WTC11 (cell line): ENCODE measurements at regions not wholly inside any gene's neighbourhood (a gene's known extent, or its start where the extent isn't known, plus 50 kb on each side); places are given as distances from the start of the nearest gene placed in this dataset.

Experiments used
- ATAC-seq: fragments of 200-7000 bp; cut with Tn5 transposase; 2 replicates; pipeline ENCODE4 v1.10.0; 2021; ENCODE audit warnings: mild to moderate bottlenecking, moderate library complexity
- CTCF ChIA-PET: fragments of 300-600 bp; sonication (Branson Sonifier 250); formaldehyde crosslinking; loops from one replicate; lab custom pipeline; 2021; ENCODE audit warnings: antibody characterized with exemption; lab: Charles Lee
- POLR2A ChIA-PET: fragments of 350-600 bp; sonication (Branson Sonifier 250); formaldehyde crosslinking; loops from one replicate; lab custom pipeline; 2021; ENCODE audit warnings: antibody characterized with exemption; lab: Charles Lee
- DNase-seq: peaks from one replicate; pipeline ENCODE4 v3.0.0; 2021; ENCODE audit warnings: low spot score
- H3K27ac Mint-ChIP-seq: 2 replicates; pipeline ENCODE4 v1.8.0; 2021; ENCODE audit warnings: mixed read lengths
- H3K27me3 Mint-ChIP-seq: 2 replicates; pipeline ENCODE4 v1.8.0; 2021; ENCODE audit warnings: low read depth, mild to moderate bottlenecking, moderate library complexity, mixed read lengths
- H3K36me3 Mint-ChIP-seq: 2 replicates; pipeline ENCODE4 v1.8.0; 2021; ENCODE audit warnings: mixed read lengths
- H3K4me1 Mint-ChIP-seq: 2 replicates; pipeline ENCODE4 v1.8.0; 2022; ENCODE audit warnings: mixed read lengths
- H3K4me3 Mint-ChIP-seq: 2 replicates; pipeline ENCODE4 v1.8.0; 2021; ENCODE audit warnings: mild to moderate bottlenecking, moderate library complexity, mixed read lengths
- H3K9me3 Mint-ChIP-seq: 2 replicates; pipeline ENCODE4 v1.8.0; 2021; ENCODE audit warnings: mixed read lengths
- CBFB ChIP-seq: sonication (generic); formaldehyde crosslinking; IDR thresholded peaks from 2 replicates; pipeline ENCODE4 v1.8.1; 2022; ENCODE audit warnings: mild to moderate bottlenecking, low read depth, missing genetic modification reagents
- CDX4 ChIP-seq: fragments of 250-450 bp; sonication (Bioruptor Pico); IDR thresholded peaks from 2 replicates; pipeline ENCODE4 v1.9.0; 2021; ENCODE audit warnings: moderate library complexity, mild to moderate bottlenecking, inconsistent platforms, borderline replicate concordance
- CREM ChIP-seq: sonication (generic); formaldehyde crosslinking; IDR thresholded peaks from 2 replicates; pipeline ENCODE4 v1.8.1; 2022; ENCODE audit warnings: mild to moderate bottlenecking, missing genetic modification reagents, moderate library complexity
- CTCF ChIP-seq: fragments of 200-600 bp; IDR thresholded peaks from 2 replicates; pipeline ENCODE4 v1.8.0; 2022; ENCODE audit warnings: antibody characterized with exemption
- ESRRA ChIP-seq: sonication (generic); formaldehyde crosslinking; IDR thresholded peaks from 2 replicates; pipeline ENCODE4 v1.8.1; 2022; ENCODE audit warnings: mild to moderate bottlenecking, missing genetic modification reagents, borderline replicate concordance
- GABPB1 ChIP-seq: sonication (generic); formaldehyde crosslinking; IDR thresholded peaks from 2 replicates; pipeline ENCODE4 v1.8.1; 2023; ENCODE audit warnings: mild to moderate bottlenecking, missing genetic modification reagents
- GRHL2 ChIP-seq: fragments of 250-450 bp; sonication (Bioruptor Pico); IDR thresholded peaks from 2 replicates; pipeline ENCODE4 v1.8.0; 2022; ENCODE audit warnings: mild to moderate bottlenecking, moderate library complexity; ENCODE audit not compliant: insufficient replicate concordance, severe bottlenecking
- GTF2I ChIP-seq: fragments of 250-450 bp; sonication (Bioruptor Pico); conservative IDR thresholded peaks from 2 replicates; pipeline ENCODE4 v1.4.0; 2021; ENCODE audit warnings: mild to moderate bottlenecking
- IRF2 ChIP-seq: sonication (generic); formaldehyde crosslinking; IDR thresholded peaks from 2 replicates; pipeline ENCODE4 v1.8.0; 2022; ENCODE audit warnings: low read depth, missing genetic modification reagents, borderline replicate concordance
- MLX ChIP-seq: sonication (generic); formaldehyde crosslinking; IDR thresholded peaks from 2 replicates; pipeline ENCODE4 v1.8.1; 2023; ENCODE audit warnings: mild to moderate bottlenecking, missing genetic modification reagents, moderate library complexity
- MXD4 ChIP-seq: fragments of 250-450 bp; sonication (Bioruptor Pico); IDR thresholded peaks from 2 replicates; pipeline ENCODE4 v1.8.0; 2021; ENCODE audit warnings: mild to moderate bottlenecking, moderate library complexity, borderline replicate concordance
- MYBL2 ChIP-seq: sonication (generic); formaldehyde crosslinking; IDR thresholded peaks from 2 replicates; pipeline ENCODE4 v1.8.1; 2023; ENCODE audit warnings: mild to moderate bottlenecking, moderate library complexity, missing genetic modification reagents
- NFYB ChIP-seq: sonication (generic); formaldehyde crosslinking; conservative IDR thresholded peaks from 2 replicates; pipeline ENCODE4 v1.8.0; 2022; ENCODE audit warnings: low read depth, missing genetic modification reagents
- OVOL2 ChIP-seq: fragments of 250-450 bp; sonication (Bioruptor Pico); IDR thresholded peaks from 2 replicates; pipeline ENCODE4 v1.9.0; 2021; ENCODE audit warnings: mild to moderate bottlenecking, borderline replicate concordance
- SMAD3 ChIP-seq: sonication (generic); formaldehyde crosslinking; IDR thresholded peaks from 2 replicates; pipeline ENCODE4 v1.8.0; 2022; ENCODE audit warnings: missing genetic modification reagents, mild to moderate bottlenecking, borderline replicate concordance
- ZNF121 ChIP-seq: sonication (generic); formaldehyde crosslinking; IDR thresholded peaks from 2 replicates; pipeline ENCODE4 v1.8.0; 2023; ENCODE audit warnings: missing genetic modification reagents
- ZNF219 ChIP-seq: sonication (generic); formaldehyde crosslinking; IDR thresholded peaks from 2 replicates; pipeline ENCODE4 v1.8.0; 2023; ENCODE audit warnings: missing genetic modification reagents, mild to moderate bottlenecking, borderline replicate concordance
- ZNF263 ChIP-seq: sonication (generic); formaldehyde crosslinking; IDR thresholded peaks from 2 replicates; pipeline ENCODE4 v1.8.1; 2022; ENCODE audit warnings: low read depth, mild to moderate bottlenecking, moderate library complexity, missing genetic modification reagents
- ZNF532 ChIP-seq: fragments of 250-450 bp; sonication (Bioruptor Pico); IDR thresholded peaks from 2 replicates; pipeline ENCODE4 v1.9.0; 2021; ENCODE audit warnings: mild to moderate bottlenecking, borderline replicate concordance
- ZNF671 ChIP-seq: fragments of 250-450 bp; sonication (Bioruptor Pico); IDR thresholded peaks from 2 replicates; pipeline ENCODE4 v1.8.0; 2021; ENCODE audit warnings: mild to moderate bottlenecking
- TF ChIP-seq, protein P1 (sequence below): fragments of 250-450 bp; sonication (Bioruptor Pico); IDR thresholded peaks from 2 replicates; pipeline ENCODE4 v1.9.0; 2021; ENCODE audit warnings: mild to moderate bottlenecking

DNA sequence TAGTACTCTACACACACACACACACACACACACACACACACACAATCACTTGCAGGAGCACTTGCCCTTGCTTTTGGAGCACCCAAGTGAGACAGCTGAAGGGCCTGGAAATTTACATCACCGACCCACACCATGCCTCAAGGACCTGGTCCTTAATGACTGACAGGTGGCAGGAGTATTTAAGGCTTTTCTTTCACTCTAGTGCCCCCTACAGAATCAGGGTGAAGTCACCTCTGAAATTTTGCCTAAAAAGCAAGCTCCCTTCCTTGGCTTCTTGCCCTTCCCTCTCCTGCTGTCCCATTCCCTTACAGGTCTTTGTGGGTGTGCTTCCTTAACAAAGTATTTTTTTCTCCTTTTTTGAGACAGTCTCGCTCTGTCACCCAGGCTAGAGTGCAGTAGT is 353.5 kb upstream of the IRAK1BP1 start:
- TF ChIP-seq SMAD3 (CRISPR knock-in tag) (no peak), GRHL2 (CRISPR knock-in tag) (no peak), CBFB (CRISPR knock-in tag) (no peak), CTCF (peak; percentile 17; the same call in 1 of the 2 replicates), CREM (CRISPR knock-in tag) (no peak), MXD4 (CRISPR knock-in tag) (no peak), ZNF671 (no peak), IRF2 (CRISPR knock-in tag) (no peak)
- H3K4me3 Mint-ChIP-seq: no peak overlapping the region
- H3K27ac Mint-ChIP-seq: no peak overlapping the region
- ChIA-PET POLR2A (no interaction called here), CTCF (interaction anchor here (0.5 to 1.3 kb wide), 25 partner anchors 9 to 1047 kb away, joined by 3 to 16 read pairs (median 4); no protein-coding TSS in a partner anchor)
- H3K4me1 Mint-ChIP-seq: no peaks in the 10 kb centered on the region
- no peaks in the 10 kb centered on the region; the same call in 1 of the 2 replicates for H3K27me3 Mint-ChIP-seq
- H3K36me3 Mint-ChIP-seq: no peaks in the 10 kb centered on the region
- DNase-seq: no peak
- peak; percentile 88 for ATAC-seq
- H3K9me3 Mint-ChIP-seq: peaks cover 7% of the 10 kb centered on the region

DNA sequence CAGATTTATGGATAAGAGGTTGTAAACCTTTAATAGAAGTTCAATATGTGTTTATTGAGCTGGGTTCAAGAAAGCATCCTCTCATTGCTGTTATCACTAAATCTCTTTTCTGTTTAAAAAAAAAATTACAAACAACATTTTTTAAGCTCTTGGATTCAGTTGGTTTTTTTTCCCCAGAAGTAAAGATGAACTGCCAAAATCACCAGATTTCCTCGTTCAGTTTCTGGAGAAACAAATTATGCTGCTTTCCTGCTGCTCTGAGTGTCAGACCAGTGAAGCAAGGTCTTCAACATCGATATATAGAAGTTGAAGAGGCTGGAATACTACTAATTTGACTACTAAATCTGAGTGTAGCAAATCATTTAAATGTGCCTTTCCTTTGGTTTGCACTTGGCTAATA is 352.1 kb upstream of the IRAK1BP1 start:
- no peak overlapping the region for H3K27ac Mint-ChIP-seq
- H3K9me3 Mint-ChIP-seq: no peaks in the 10 kb centered on the region
- H3K4me3 Mint-ChIP-seq: no peak overlapping the region
- H3K27me3 Mint-ChIP-seq: no peaks in the 10 kb centered on the region; the same call in 1 of the 2 replicates
- POLR2A ChIA-PET: no interaction called here
- no peak for DNase-seq
- H3K36me3 Mint-ChIP-seq: no peaks in the 10 kb centered on the region
- no peak for TF ChIP-seq ZNF219 (CRISPR knock-in tag)
- TF ChIP-seq GTF2I (CRISPR knock-in tag): no peak
- TF ChIP-seq ZNF121: no peak
- no peak for TF ChIP-seq ZNF532
- no peak for TF ChIP-seq OVOL2
- TF ChIP-seq GABPB1 (CRISPR knock-in tag): no peak
- no peak for TF ChIP-seq CTCF
- no peak for TF ChIP-seq MYBL2 (CRISPR knock-in tag)
- no peak for TF ChIP-seq CBFB (CRISPR knock-in tag)
- TF ChIP-seq NFYB: no peak
- TF ChIP-seq MLX (CRISPR knock-in tag): no peak
- TF ChIP-seq ZNF263 (CRISPR knock-in tag): no peak
- no peak for TF ChIP-seq CDX4 (CRISPR knock-in tag)
- TF ChIP-seq ESRRA: no peak
- TF ChIP-seq, protein P1, sequence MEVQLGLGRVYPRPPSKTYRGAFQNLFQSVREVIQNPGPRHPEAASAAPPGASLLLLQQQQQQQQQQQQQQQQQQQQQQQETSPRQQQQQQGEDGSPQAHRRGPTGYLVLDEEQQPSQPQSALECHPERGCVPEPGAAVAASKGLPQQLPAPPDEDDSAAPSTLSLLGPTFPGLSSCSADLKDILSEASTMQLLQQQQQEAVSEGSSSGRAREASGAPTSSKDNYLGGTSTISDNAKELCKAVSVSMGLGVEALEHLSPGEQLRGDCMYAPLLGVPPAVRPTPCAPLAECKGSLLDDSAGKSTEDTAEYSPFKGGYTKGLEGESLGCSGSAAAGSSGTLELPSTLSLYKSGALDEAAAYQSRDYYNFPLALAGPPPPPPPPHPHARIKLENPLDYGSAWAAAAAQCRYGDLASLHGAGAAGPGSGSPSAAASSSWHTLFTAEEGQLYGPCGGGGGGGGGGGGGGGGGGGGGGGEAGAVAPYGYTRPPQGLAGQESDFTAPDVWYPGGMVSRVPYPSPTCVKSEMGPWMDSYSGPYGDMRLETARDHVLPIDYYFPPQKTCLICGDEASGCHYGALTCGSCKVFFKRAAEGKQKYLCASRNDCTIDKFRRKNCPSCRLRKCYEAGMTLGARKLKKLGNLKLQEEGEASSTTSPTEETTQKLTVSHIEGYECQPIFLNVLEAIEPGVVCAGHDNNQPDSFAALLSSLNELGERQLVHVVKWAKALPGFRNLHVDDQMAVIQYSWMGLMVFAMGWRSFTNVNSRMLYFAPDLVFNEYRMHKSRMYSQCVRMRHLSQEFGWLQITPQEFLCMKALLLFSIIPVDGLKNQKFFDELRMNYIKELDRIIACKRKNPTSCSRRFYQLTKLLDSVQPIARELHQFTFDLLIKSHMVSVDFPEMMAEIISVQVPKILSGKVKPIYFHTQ (CRISPR knock-in tag): no peak
- no peak for ATAC-seq
- H3K4me1 Mint-ChIP-seq: no peaks in the 10 kb centered on the region
- CTCF ChIA-PET: no interaction called here
